Astrocyte (in vitro differentiated cells and primary cell): ENCODE measurements at regions not wholly inside any gene's neighbourhood (a gene's known extent, or its start where the extent isn't known, plus 50 kb on each side); places are given as distances from the start of the nearest gene placed in this dataset.

Experiments used
- CTCF ChIP-seq: IDR thresholded peaks from 2 replicates; pipeline ENCODE4 v1.5.1; 2011; ENCODE audit warnings: low read depth, mild to moderate bottlenecking, inconsistent platforms, low read length, moderate library complexity; ENCODE audit not compliant: insufficient read depth
- EZH2 ChIP-seq: IDR thresholded peaks from 2 replicates; pipeline ENCODE4 v1.6.1; 2012; ENCODE audit warnings: mild to moderate bottlenecking, low read length, inconsistent platforms; ENCODE audit not compliant: insufficient read depth

- TF ChIP-seq CTCF (no peak), EZH2 (no peak)
These were observed 117.5 kb downstream of the HAO1 start for GRCh38 chr20:7822772-7823171.
